ENCODE measurements at regions not wholly inside any gene's neighbourhood (a gene's known extent, or its start where the extent isn't known, plus 50 kb on each side); places are given as distances from the start of the nearest gene placed in this dataset.

- 71% methylated on average over 5 of the region's 5 CpGs for WGBS
- no peaks in the 10 kb centered on the region for H3K9me3 ChIP-seq
- no peaks in the 10 kb centered on the region for H3K27me3 ChIP-seq
- DNase-seq (ENCODE audit: low spot score in 2 of 2) = no peak
- peaks cover 2% of the 10 kb centered on the region for H3K4me1 ChIP-seq
- no peaks in the 10 kb centered on the region for H3K36me3 ChIP-seq
- TF ChIP-seq EP300 (IDR thresholded peaks at IDR 0.05) = no peak
- TF ChIP-seq, protein P1, sequence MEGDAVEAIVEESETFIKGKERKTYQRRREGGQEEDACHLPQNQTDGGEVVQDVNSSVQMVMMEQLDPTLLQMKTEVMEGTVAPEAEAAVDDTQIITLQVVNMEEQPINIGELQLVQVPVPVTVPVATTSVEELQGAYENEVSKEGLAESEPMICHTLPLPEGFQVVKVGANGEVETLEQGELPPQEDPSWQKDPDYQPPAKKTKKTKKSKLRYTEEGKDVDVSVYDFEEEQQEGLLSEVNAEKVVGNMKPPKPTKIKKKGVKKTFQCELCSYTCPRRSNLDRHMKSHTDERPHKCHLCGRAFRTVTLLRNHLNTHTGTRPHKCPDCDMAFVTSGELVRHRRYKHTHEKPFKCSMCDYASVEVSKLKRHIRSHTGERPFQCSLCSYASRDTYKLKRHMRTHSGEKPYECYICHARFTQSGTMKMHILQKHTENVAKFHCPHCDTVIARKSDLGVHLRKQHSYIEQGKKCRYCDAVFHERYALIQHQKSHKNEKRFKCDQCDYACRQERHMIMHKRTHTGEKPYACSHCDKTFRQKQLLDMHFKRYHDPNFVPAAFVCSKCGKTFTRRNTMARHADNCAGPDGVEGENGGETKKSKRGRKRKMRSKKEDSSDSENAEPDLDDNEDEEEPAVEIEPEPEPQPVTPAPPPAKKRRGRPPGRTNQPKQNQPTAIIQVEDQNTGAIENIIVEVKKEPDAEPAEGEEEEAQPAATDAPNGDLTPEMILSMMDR (IDR thresholded peaks at IDR 0.05) = no peak
- TF ChIP-seq POLR2AphosphoS5 (IDR thresholded peaks at IDR 0.05) = no peak
- no peak for TF ChIP-seq POLR2A (IDR thresholded peaks at IDR 0.05)
- H3K4me3 ChIP-seq = no peak overlapping the region
- no peak overlapping the region for H3K27ac ChIP-seq
These were observed 92.6 kb downstream of the RDH14 start for GRCh38 chr2:18467749-18468360.

GRCh38 chr2:18465979-18466378 is 94.5 kb downstream of the RDH14 start:
- Histone ChIP-seq H3K4me3 (no peak overlapping the region), H3K9me3 (no peaks in the 10 kb centered on the region), H3K27me3 (no peaks in the 10 kb centered on the region), H3K4me1 (no peaks in the 10 kb centered on the region), H3K27ac (no peak overlapping the region), H3K36me3 (no peaks in the 10 kb centered on the region)
- no peak for DNase-seq (ENCODE audit: low spot score in 2 of 2)
- 92% methylated on average over 3 of the region's 3 CpGs for whole genome bisulfite sequencing
- TF ChIP-seq, protein P1 (IDR thresholded peaks at IDR 0.05) = no peak
- TF ChIP-seq EP300 (IDR thresholded peaks at IDR 0.05) (no peak), POLR2AphosphoS5 (IDR thresholded peaks at IDR 0.05) (no peak), POLR2A (IDR thresholded peaks at IDR 0.05) (no peak)

DNA sequence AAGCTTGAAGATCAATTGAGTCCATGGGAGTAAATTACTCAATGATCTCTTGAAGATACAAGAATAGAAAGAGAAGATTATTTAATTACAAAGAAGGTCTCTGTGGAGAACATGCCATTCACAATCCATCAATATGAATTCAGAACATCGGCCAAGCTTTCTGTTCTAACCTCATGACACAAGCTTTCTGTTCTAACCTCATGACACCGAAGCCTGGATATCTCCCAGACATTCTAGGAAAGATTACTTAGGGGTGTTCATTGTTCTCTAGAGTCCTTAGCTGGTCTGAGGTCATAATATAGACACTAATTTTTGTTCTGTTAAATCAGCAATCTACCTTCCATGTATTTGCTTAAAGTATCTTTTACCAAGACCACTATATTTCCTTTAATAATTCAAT is 95.5 kb downstream of the RDH14 start:
- DNase-seq (ENCODE audit: low spot score in 2 of 2) = no peak
- no peak for TF ChIP-seq POLR2AphosphoS5 (IDR thresholded peaks at IDR 0.05)
- TF ChIP-seq EP300 (IDR thresholded peaks at IDR 0.05) = no peak
- no peak for TF ChIP-seq POLR2A (IDR thresholded peaks at IDR 0.05)
- TF ChIP-seq, protein P1 (IDR thresholded peaks at IDR 0.05) = no peak
- H3K36me3 ChIP-seq = no peaks in the 10 kb centered on the region
- H3K9me3 ChIP-seq = no peaks in the 10 kb centered on the region
- no peak overlapping the region for H3K27ac ChIP-seq
- H3K4me1 ChIP-seq = no peaks in the 10 kb centered on the region
- WGBS = 82% methylated on average over 2 of the region's 2 CpGs
- no peak overlapping the region for H3K4me3 ChIP-seq
- no peaks in the 10 kb centered on the region for H3K27me3 ChIP-seq

- no peak for DNase-seq (ENCODE audit: low spot score in 2 of 2)
- Histone ChIP-seq H3K36me3 (no peaks in the 10 kb centered on the region), H3K4me1 (no peaks in the 10 kb centered on the region), H3K27ac (peak overlapping the region; percentile 8), H3K4me3 (no peak overlapping the region), H3K9me3 (no peaks in the 10 kb centered on the region), H3K27me3 (no peaks in the 10 kb centered on the region)
- 27% methylated on average over 2 of the region's 2 CpGs for whole genome bisulfite sequencing
- no peak for TF ChIP-seq POLR2A (IDR thresholded peaks at IDR 0.05)
- TF ChIP-seq, protein P1 (IDR thresholded peaks at IDR 0.05) = no peak
These were observed 104.4 kb downstream of the RDH14 start for GRCh38 chr2:18456026-18456425.

DNA sequence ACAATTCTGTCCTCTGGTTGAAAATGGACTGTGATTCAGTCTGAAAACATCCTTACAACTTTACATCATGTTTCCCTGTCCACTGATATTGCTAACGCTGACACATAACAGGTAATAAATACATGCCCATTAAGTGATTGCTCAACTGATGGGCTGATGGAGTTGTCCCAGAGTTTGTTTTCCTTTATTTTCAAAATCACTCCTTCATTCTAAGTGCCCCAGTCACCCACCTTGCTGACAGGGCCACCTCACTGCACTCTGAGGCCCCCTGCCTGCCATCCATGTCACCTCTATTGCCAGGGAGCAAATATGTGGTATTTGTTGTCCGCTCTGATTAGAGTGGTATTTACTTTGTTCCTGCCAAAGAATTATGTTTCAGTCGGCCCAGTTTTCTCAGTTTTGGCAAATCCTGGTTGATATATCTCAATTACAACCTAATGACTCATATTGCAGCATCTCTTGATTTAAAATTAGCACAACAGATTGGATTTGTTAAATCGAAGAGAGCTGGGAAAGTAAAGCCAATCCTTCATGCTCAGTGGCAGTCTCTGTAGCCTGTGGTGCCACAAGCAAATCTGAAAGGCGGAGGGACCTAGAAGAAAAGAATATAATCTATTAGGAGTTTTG is 105.1 kb downstream of the RDH14 start:
- H3K27ac ChIP-seq = peak overlapping the region; percentile 8

More for the DNA sequence above, 105.1 kb downstream of the RDH14 start:
- no peak overlapping the region for H3K4me3 ChIP-seq
- no peak for DNase-seq (ENCODE audit: low spot score in 2 of 2)
- no peaks in the 10 kb centered on the region for H3K36me3 ChIP-seq
- H3K27me3 ChIP-seq = no peaks in the 10 kb centered on the region
- no peaks in the 10 kb centered on the region for H3K4me1 ChIP-seq
- H3K9me3 ChIP-seq = no peaks in the 10 kb centered on the region
- TF ChIP-seq POLR2AphosphoS5 (IDR thresholded peaks at IDR 0.05) = peak in 1 of 3 donors; percentile 76
- no peak for TF ChIP-seq POLR2A (IDR thresholded peaks at IDR 0.05)
- 35% methylated on average over 5 of the region's 5 CpGs for WGBS

Measured in suprapubic skin (tissue), 4 donors.